HEK293 (cell line): ENCODE measurements at regions not wholly inside any gene's neighbourhood (a gene's known extent, or its start where the extent isn't known, plus 50 kb on each side); places are given as distances from the start of the nearest gene placed in this dataset.

Experiments used
- BCL11A ChIP-seq: fragments of 450-650 bp; formaldehyde crosslinking; IDR thresholded peaks from 2 replicates; pipeline ENCODE4 v1.5.1; 2016; ENCODE audit warnings: low read depth, missing biosample characterization, missing genetic modification characterization
- CTCF ChIP-seq: fragments of 450-650 bp; formaldehyde crosslinking; IDR thresholded peaks from 2 replicates; pipeline ENCODE4 v1.5.1; 2016; ENCODE audit warnings: missing biosample characterization, missing genetic modification characterization
- HOXA7 ChIP-seq: sonication (generic); formaldehyde crosslinking; IDR thresholded peaks from 2 replicates; pipeline ENCODE4 v1.8.1; 2022; ENCODE audit warnings: missing genetic modification reagents, borderline replicate concordance
- MZF1 ChIP-seq: fragments of 450-650 bp; formaldehyde crosslinking; IDR thresholded peaks from 2 replicates; pipeline ENCODE4 v1.5.1; 2017; ENCODE audit warnings: missing biosample characterization, missing genetic modification characterization, borderline replicate concordance
- YY1 ChIP-seq: fragments of 450-650 bp; formaldehyde crosslinking; IDR thresholded peaks from 2 replicates; pipeline ENCODE4 v1.5.1; 2018; ENCODE audit warnings: missing biosample characterization, missing genetic modification characterization
- ZBTB7A ChIP-seq: fragments of 450-650 bp; formaldehyde crosslinking; IDR thresholded peaks from 2 replicates; pipeline ENCODE4 v1.5.1; 2016; ENCODE audit warnings: low read depth, missing biosample characterization, missing genetic modification characterization
- ZNF211 ChIP-seq: fragments of 450-650 bp; formaldehyde crosslinking; IDR thresholded peaks from 2 replicates; pipeline ENCODE4 v1.5.1; 2016; ENCODE audit warnings: low read depth, missing biosample characterization, missing genetic modification characterization
- ZNF37A ChIP-seq: fragments of 450-650 bp; IDR thresholded peaks from 2 replicates; pipeline ENCODE4 v1.5.1; 2018; ENCODE audit warnings: missing biosample characterization, missing genetic modification characterization
- ZSCAN30 ChIP-seq: fragments of 450-650 bp; IDR thresholded peaks from 2 replicates; pipeline ENCODE4 v1.5.1; 2018; ENCODE audit warnings: missing biosample characterization, mild to moderate bottlenecking, missing genetic modification characterization, moderate library complexity
- TF ChIP-seq, protein P1 (sequence below): fragments of 450-650 bp; formaldehyde crosslinking; IDR thresholded peaks from 2 replicates; pipeline ENCODE4 v1.5.1; 2017; ENCODE audit warnings: missing biosample characterization, mild to moderate bottlenecking, missing genetic modification characterization, moderate library complexity

GRCh38 chr5:87605663-87606062, 192.9 kb upstream of the CCNH start:
- no peak for TF ChIP-seq ZSCAN30 (tag by site-specific recombination)
- no peak for TF ChIP-seq YY1
- no peak for TF ChIP-seq ZNF37A (tag by site-specific recombination)
- TF ChIP-seq, protein P1, sequence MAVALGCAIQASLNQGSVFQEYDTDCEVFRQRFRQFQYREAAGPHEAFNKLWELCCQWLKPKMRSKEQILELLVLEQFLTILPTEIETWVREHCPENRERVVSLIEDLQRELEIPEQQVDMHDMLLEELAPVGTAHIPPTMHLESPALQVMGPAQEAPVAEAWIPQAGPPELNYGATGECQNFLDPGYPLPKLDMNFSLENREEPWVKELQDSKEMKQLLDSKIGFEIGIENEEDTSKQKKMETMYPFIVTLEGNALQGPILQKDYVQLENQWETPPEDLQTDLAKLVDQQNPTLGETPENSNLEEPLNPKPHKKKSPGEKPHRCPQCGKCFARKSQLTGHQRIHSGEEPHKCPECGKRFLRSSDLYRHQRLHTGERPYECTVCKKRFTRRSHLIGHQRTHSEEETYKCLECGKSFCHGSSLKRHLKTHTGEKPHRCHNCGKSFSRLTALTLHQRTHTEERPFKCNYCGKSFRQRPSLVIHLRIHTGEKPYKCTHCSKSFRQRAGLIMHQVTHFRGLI (tag by site-specific recombination), result no peak
- no peak for TF ChIP-seq BCL11A
- no peak for TF ChIP-seq ZNF211 (tag by site-specific recombination)
- TF ChIP-seq CTCF, result no peak
- TF ChIP-seq HOXA7 (CRISPR knock-in tag), result no peak
- TF ChIP-seq MZF1, result no peak
- no peak for TF ChIP-seq ZBTB7A (tag by site-specific recombination)
